SU-DHL-6 (cell line): ENCODE measurements at regions not wholly inside any gene's neighbourhood (a gene's known extent, or its start where the extent isn't known, plus 50 kb on each side); places are given as distances from the start of the nearest gene placed in this dataset.
"Not testable (repeated sequence)": the region's sequence is repeated elsewhere in the genome, so short reads cannot be mapped to it uniquely, and the experiment has no call there.

Source experiments
- H2AFZ ChIP-seq: fragments of 200-600 bp; sonication (generic); 2 replicates; pipeline ENCODE4 v1.6.1; 2014; ENCODE audit warnings: low read depth, mild to moderate bottlenecking, moderate library complexity, mixed read lengths, antibody characterized with exemption, low read length; ENCODE audit not compliant: severe bottlenecking
- H3F3A ChIP-seq: fragments of 200-600 bp; shearing (Covaris generic); 2 replicates; pipeline ENCODE4 v1.6.0; 2016; ENCODE audit warnings: antibody characterized with exemption, mild to moderate bottlenecking; ENCODE audit not compliant: insufficient read depth
- H3K27ac ChIP-seq: fragments of 200-600 bp; sonication (generic); 2 replicates; pipeline ENCODE4 v1.5.1; 2016; ENCODE audit warnings: low read depth, mild to moderate bottlenecking, low read length, moderate library complexity, mixed read lengths
- H3K27me3 ChIP-seq: fragments of 200-600 bp; sonication (generic), shearing (Covaris generic); 2 replicates; pipeline ENCODE4 v1.6.0; 2014; ENCODE audit warnings: mild to moderate bottlenecking, low read length
- H3K36me3 ChIP-seq: fragments of 200-600 bp; sonication (generic); 2 replicates; pipeline ENCODE4 v1.6.1; 2014; ENCODE audit warnings: mild to moderate bottlenecking, low read length, mixed read lengths
- H3K4me2 ChIP-seq: fragments of 300-600, 200-600 bp; shearing (Covaris generic), sonication (generic); 2 replicates; pipeline ENCODE4 v1.6.0; 2014; ENCODE audit warnings: low read length, low read depth, mild to moderate bottlenecking; ENCODE audit not compliant: poor library complexity, severe bottlenecking
- H3K4me3 ChIP-seq: fragments of 200-600 bp; sonication (generic); 2 replicates; pipeline ENCODE4 v1.5.1; 2014; ENCODE audit warnings: antibody characterized with exemption, low read length, mild to moderate bottlenecking, mixed read lengths; ENCODE audit not compliant: insufficient read depth, poor library complexity, severe bottlenecking
- H3K79me2 ChIP-seq: fragments of 200-600 bp; sonication (generic); 2 replicates; pipeline ENCODE4 v1.6.1; 2014; ENCODE audit warnings: mild to moderate bottlenecking, low read length, moderate library complexity; ENCODE audit not compliant: insufficient read depth
- H3K9ac ChIP-seq: fragments of 200-600 bp; sonication (generic); 2 replicates; pipeline ENCODE4 v1.7.0; 2014; ENCODE audit warnings: mild to moderate bottlenecking, low read length
- H3K9me2 ChIP-seq: fragments of 200-600 bp; sonication (generic); replicated peaks from 2 replicates; pipeline ENCODE4 v1.6.1; 2014; ENCODE audit warnings: low read length; ENCODE audit not compliant: insufficient read depth
- H3K9me3 ChIP-seq: fragments of 200-600 bp; sonication (generic); 2 replicates; pipeline ENCODE4 v1.6.1; 2014; ENCODE audit warnings: low read length, mixed read lengths; ENCODE audit not compliant: insufficient read depth
- H4K20me1 ChIP-seq: fragments of 200-600 bp; sonication (generic); 2 replicates; pipeline ENCODE4 v1.6.1; 2014; ENCODE audit warnings: low read depth, mild to moderate bottlenecking, antibody characterized with exemption, low read length, moderate library complexity, mixed read lengths
- EZH2phosphoT487 ChIP-seq: fragments of 200-600 bp; sonication (generic), shearing (Covaris generic); conservative IDR thresholded peaks from 2 replicates; pipeline ENCODE4 v1.6.1; 2018; ENCODE audit warnings: mild to moderate bottlenecking, antibody characterized with exemption, low read length, moderate library complexity, mixed read lengths
- TF ChIP-seq, protein P1 (sequence below): fragments of 200-600 bp; sonication (generic); IDR thresholded peaks from one replicate; pipeline ENCODE4 v1.5.1; 2017; ENCODE audit warnings: antibody characterized with exemption, mild to moderate bottlenecking, low read length, moderate library complexity; ENCODE audit not compliant: insufficient read depth, poor library complexity, severe bottlenecking

DNA sequence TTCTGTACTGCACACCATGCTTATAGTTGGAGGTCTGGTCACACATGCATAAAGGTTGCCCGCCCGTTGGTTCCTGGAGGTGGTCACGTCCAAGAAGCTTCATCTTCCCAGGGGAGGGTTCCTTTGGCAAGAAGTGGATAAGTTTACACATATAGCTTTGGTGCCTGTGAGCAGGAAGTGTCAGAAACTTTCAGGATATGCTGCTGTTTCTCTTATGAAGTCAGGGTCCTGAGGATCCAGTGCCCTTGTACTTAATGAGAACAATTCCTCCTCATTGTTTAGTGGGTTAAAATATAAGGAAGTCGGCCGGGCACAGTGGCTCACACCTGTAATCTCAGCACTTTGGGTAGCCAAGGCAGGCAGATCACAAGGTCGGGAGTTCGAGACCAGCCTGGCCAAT, 115.5 kb upstream of the DUSP22 start:
- TF ChIP-seq, protein P1, sequence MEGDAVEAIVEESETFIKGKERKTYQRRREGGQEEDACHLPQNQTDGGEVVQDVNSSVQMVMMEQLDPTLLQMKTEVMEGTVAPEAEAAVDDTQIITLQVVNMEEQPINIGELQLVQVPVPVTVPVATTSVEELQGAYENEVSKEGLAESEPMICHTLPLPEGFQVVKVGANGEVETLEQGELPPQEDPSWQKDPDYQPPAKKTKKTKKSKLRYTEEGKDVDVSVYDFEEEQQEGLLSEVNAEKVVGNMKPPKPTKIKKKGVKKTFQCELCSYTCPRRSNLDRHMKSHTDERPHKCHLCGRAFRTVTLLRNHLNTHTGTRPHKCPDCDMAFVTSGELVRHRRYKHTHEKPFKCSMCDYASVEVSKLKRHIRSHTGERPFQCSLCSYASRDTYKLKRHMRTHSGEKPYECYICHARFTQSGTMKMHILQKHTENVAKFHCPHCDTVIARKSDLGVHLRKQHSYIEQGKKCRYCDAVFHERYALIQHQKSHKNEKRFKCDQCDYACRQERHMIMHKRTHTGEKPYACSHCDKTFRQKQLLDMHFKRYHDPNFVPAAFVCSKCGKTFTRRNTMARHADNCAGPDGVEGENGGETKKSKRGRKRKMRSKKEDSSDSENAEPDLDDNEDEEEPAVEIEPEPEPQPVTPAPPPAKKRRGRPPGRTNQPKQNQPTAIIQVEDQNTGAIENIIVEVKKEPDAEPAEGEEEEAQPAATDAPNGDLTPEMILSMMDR: no peak
- no peak for TF ChIP-seq EZH2phosphoT487
- no peaks in the 10 kb centered on the region for H4K20me1 ChIP-seq
- no peak overlapping the region for H3K27ac ChIP-seq
- H3K9me3 ChIP-seq: no peaks in the 10 kb centered on the region
- no peaks in the 10 kb centered on the region for H3K27me3 ChIP-seq
- no peaks in the 10 kb centered on the region for H3K79me2 ChIP-seq
- H2AFZ ChIP-seq: no peak overlapping the region
- no peak overlapping the region for H3K9ac ChIP-seq
- no peaks in the 10 kb centered on the region for H3K9me2 ChIP-seq
- H3K4me2 ChIP-seq: no peak overlapping the region
- peaks cover 8% of the 10 kb centered on the region for H3F3A ChIP-seq
- H3K36me3 ChIP-seq: no peaks in the 10 kb centered on the region
- no peak overlapping the region for H3K4me3 ChIP-seq

DNA sequence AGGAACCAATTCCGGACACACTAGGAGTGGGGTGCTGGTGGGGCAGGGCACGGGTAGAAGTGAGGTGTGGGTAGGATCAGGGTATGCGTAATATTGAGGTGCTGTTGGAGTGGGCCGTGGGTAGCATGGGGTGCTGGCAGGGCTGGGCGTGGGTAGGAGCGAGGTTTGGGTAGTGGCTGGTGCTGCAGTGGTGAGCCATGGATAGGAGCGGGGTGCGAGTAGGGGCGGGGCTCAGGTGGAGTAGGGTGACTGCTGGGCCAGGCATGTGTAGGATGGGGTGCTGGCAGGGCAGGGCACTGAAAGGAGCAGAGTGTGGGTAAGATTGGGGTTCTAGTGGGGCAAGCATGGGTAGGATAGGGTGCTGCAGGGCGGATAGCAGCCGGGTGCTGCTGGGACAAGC, 114.2 kb upstream of the DUSP22 start:
- H3K4me2 ChIP-seq: no peak overlapping the region
- H4K20me1 ChIP-seq: no peaks in the 10 kb centered on the region
- TF ChIP-seq, protein P1: no peak
- TF ChIP-seq EZH2phosphoT487: no peak
- no peak overlapping the region for H3K4me3 ChIP-seq
- H3K9me3 ChIP-seq: no peaks in the 10 kb centered on the region
- H3K36me3 ChIP-seq: no peaks in the 10 kb centered on the region
- no peaks in the 10 kb centered on the region for H3K79me2 ChIP-seq
- no peak overlapping the region for H2AFZ ChIP-seq
- no peaks in the 10 kb centered on the region for H3K27me3 ChIP-seq
- H3F3A ChIP-seq: peaks cover 12% of the 10 kb centered on the region
- no peaks in the 10 kb centered on the region for H3K9me2 ChIP-seq
- H3K9ac ChIP-seq: no peak overlapping the region
- H3K27ac ChIP-seq: no peak overlapping the region

- H3K9me2 ChIP-seq, H3K4me2 ChIP-seq, H4K20me1 ChIP-seq, H3K27me3 ChIP-seq, H3K79me2 ChIP-seq, H3K27ac ChIP-seq, H3K9me3 ChIP-seq, H2AFZ ChIP-seq, H3K36me3 ChIP-seq, H3K9ac ChIP-seq, H3K4me3 ChIP-seq: not testable (repeated sequence)
- peaks cover 14% of the 10 kb centered on the region for H3F3A ChIP-seq
Observed at GRCh38 chr6:178929-179328, 113.4 kb upstream of the DUSP22 start.

DNA sequence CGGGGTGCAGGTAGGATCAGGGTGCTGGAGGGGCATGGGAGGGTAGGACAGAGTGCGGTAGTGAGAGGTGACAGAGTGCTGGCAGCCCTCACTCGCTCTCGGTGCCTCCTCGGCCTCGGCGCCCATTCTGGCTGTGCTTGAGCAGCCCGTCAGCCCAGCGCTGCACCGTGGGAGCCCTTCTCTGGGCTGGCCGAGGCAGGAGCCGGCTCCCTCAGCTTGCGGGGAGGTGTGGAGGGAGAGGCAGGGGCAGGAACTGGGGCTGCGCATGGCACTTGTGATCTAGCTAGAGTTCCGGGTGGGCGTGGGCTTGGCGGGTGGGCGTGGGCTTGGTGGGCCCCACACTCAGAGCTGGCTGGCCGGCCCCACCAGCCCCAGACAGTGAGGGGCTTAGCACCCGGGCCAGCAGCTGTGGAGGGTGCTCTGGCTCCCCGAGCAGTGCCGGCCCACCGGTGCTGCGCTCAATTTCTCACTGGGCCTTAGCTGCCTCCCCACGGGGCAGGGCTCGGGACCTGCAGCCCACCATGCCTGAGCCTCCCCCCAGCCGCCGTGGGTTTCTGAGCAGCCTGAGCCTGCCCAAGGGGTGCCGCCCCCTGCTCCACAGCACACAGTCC, 112.8 kb upstream of the DUSP22 start:
- H3K27ac ChIP-seq: no peak overlapping the region
- no peaks in the 10 kb centered on the region for H3K9me2 ChIP-seq
- H3K9me3 ChIP-seq: no peaks in the 10 kb centered on the region
- no peak overlapping the region for H3K4me3 ChIP-seq
- no peaks in the 10 kb centered on the region for H3K27me3 ChIP-seq
- H4K20me1 ChIP-seq: no peaks in the 10 kb centered on the region
- no peak overlapping the region for H3K9ac ChIP-seq
- H3K79me2 ChIP-seq: no peaks in the 10 kb centered on the region
- H3K4me2 ChIP-seq: no peak overlapping the region
- no peaks in the 10 kb centered on the region for H3K36me3 ChIP-seq
- peaks cover 16% of the 10 kb centered on the region for H3F3A ChIP-seq
- TF ChIP-seq, protein P1: no peak
- TF ChIP-seq EZH2phosphoT487: no peak
- H2AFZ ChIP-seq: no peak overlapping the region

- Histone ChIP-seq H3K4me2 (peak overlapping the region; percentile 53), H3F3A (peaks cover 16% of the 10 kb centered on the region), H2AFZ (peak overlapping the region; percentile 27), H3K27ac (peak overlapping the region; percentile 85)
- not testable (repeated sequence) for H4K20me1 ChIP-seq, H3K9me2 ChIP-seq, H3K27me3 ChIP-seq, H3K79me2 ChIP-seq, H3K4me3 ChIP-seq, H3K9me3 ChIP-seq, H3K36me3 ChIP-seq, H3K9ac ChIP-seq
Observed at GRCh38 chr6:180091-180694, 112.1 kb upstream of the DUSP22 start.
